ENCODE measurements at regions not wholly inside any gene's neighbourhood (a gene's known extent, or its start where the extent isn't known, plus 50 kb on each side); places are given as distances from the start of the nearest gene placed in this dataset.
"Not testable (repeated sequence)": the region's sequence is repeated elsewhere in the genome, so short reads cannot be mapped to it uniquely, and the experiment has no call there.

DNA sequence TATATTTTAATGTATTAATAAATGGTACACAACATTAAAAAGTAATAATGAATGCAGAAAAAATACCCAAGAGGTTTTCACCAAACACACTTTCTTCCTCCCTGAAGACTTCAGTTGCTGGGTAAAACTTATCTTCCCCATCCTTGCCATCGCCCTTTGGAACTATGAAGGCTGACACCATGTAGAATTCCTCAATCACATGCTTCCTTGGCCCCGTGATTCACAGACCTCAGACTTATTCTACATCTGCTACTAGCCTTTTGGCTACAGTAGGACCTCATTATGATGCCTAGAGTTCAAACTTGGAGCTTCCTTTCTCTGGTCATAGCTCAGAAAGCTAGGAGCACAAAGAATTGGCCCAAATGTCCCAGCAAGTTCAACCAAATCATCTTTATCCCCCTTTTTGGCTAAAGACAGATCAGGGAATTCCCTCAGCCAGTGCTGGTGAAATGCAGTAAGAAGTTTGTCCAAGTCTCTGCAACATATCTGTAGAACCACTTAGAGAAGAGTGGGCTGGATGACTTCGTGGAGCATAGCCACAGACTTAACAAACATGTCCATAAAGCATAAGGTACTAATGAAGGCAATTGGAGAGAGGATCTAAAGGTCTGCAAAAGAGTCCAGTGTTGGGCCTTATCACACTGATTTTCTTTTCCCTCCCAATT lies 253.5 kb downstream of the SEC61B start:
- Mint-ChIP-seq H3K36me3 (no peaks in the 10 kb centered on the region), H3K27ac (no peak overlapping the region), H3K9me3 (ENCODE audit: low read depth) (no peaks in the 10 kb centered on the region), H3K4me1 (no peaks in the 10 kb centered on the region), H3K27me3 (peaks cover 34% of the 10 kb centered on the region), H3K4me3 (no peak overlapping the region)
- ATAC-seq (no peak), DNase-seq (no peak)
- CTCF ChIA-PET, result no interaction called here

DNA sequence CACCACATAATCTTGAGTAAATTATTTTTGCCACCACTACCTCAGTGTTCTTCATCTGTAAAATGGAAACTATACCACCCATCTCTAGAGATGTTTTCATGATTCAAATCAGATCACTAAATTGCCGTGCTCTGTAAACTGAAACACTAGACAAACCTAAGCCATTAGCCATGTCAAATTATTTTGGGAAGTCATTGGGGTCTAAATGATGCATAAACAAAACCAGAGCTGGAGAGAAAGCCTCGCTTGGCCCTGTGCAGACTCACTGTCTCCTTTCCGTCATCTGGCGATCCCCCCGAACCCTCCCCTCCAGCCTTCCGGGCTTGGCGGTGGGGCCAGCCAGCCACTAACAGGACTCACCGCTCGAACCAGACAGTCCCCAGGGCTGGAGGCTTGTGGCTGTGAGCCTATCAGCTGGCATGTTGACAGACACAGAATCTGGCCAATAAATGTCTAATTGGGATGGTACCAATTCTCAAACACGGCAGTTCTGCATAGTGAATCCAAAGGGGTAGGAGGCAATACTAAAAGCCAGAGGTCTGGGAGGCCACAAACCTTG lies 256.5 kb downstream of the SEC61B start:
- CTCF ChIA-PET, result no interaction called here

GRCh38 chr9:99479929-99480328 lies 257.8 kb downstream of the SEC61B start:
- CTCF ChIA-PET, result no interaction called here
- no peak for DNase-seq

More for the DNA sequence above, 256.5 kb downstream of the SEC61B start:
- H3K27ac Mint-ChIP-seq, result no peak overlapping the region
- no peaks in the 10 kb centered on the region for H3K9me3 Mint-ChIP-seq (ENCODE audit: low read depth)
- H3K27me3 Mint-ChIP-seq, result peaks cover 34% of the 10 kb centered on the region
- H3K36me3 Mint-ChIP-seq, result no peaks in the 10 kb centered on the region
- no peak for DNase-seq
- H3K4me1 Mint-ChIP-seq, result no peaks in the 10 kb centered on the region
- H3K4me3 Mint-ChIP-seq, result no peak overlapping the region
- ATAC-seq, result no peak

GRCh38 chr9:99485459-99485858 lies 263.4 kb downstream of the SEC61B start:
- Mint-ChIP-seq H3K27me3 (peaks cover 29% of the 10 kb centered on the region), H3K4me3 (no peak overlapping the region), H3K27ac (no peak overlapping the region), H3K4me1 (no peaks in the 10 kb centered on the region), H3K36me3 (no peaks in the 10 kb centered on the region), H3K9me3 (ENCODE audit: low read depth) (no peaks in the 10 kb centered on the region)
- CTCF ChIA-PET, result no interaction called here
- no peak for ATAC-seq
- no peak for DNase-seq

More at GRCh38 chr9:99479929-99480328, 257.8 kb downstream of the SEC61B start:
- H3K4me1 Mint-ChIP-seq, result no peaks in the 10 kb centered on the region
- no peaks in the 10 kb centered on the region for H3K9me3 Mint-ChIP-seq (ENCODE audit: low read depth)
- H3K27me3 Mint-ChIP-seq, result peaks cover 37% of the 10 kb centered on the region
- no peak overlapping the region for H3K27ac Mint-ChIP-seq
- ATAC-seq, result no peak
- H3K4me3 Mint-ChIP-seq, result no peak overlapping the region
- no peaks in the 10 kb centered on the region for H3K36me3 Mint-ChIP-seq

GRCh38 chr9:99486684-99487083 lies 264.6 kb downstream of the SEC61B start:
- CTCF ChIA-PET, result interaction anchor here (1.2 kb wide), 1 partner anchor 10 kb away, joined by 3 read pairs; no protein-coding TSS in a partner anchor

DNA sequence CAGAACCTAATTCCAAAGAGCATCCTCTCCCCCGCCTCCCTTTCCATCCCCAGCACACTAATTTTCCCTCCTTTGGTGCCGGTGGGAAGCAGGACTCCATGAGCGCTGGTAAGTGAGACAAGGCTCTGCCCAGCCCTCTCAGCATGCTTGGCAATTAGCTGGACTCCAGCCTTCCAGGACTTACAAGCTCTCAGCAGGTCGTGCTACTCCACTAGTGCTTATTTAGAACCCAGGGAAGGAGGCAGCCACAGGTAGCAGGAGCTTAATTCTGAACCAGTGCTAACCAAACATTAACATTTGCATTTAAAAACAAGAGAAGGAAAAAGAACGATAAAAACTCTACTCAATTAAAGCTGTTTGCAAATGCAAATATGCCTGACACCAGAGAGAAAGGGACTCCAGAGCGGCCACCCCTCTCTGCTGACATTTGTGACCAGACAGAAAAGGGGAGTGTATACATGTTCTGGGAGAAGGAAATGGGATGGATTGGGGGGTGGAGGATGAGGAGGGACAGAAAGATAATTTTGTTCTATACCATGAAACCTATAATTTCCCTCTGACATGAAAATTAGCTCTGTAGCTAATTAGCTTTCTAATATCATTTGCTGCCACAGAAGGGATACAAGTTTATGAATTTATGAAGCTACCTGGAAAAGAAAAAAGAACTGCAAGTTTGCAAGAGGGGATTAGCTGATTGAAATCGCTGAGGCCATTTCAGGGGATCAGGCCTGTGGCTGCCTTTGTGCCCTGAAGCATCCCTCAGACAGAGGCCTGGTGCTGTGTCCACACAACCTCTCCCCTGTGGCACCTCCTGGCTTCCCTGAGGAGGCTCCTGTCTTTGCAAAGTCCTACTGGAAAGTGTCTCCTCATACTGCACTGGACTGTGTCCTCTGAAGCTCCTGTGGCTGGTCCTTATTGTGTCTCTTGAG lies 266.3 kb downstream of the SEC61B start:
- Mint-ChIP-seq H3K4me3 (no peak overlapping the region), H3K4me1 (peaks cover 9% of the 10 kb centered on the region), H3K27ac (no peak overlapping the region), H3K27me3 (peaks cover 32% of the 10 kb centered on the region), H3K9me3 (ENCODE audit: low read depth) (no peaks in the 10 kb centered on the region), H3K36me3 (no peaks in the 10 kb centered on the region)
- DNase-seq (no peak), ATAC-seq (no peak)
- CTCF ChIA-PET, result interaction anchor here (0.7 kb wide), 1 partner anchor 46 kb away, joined by 3 read pairs; no protein-coding TSS in a partner anchor

More at GRCh38 chr9:99486684-99487083, 264.6 kb downstream of the SEC61B start:
- peaks cover 4% of the 10 kb centered on the region for H3K4me1 Mint-ChIP-seq
- H3K36me3 Mint-ChIP-seq, result no peaks in the 10 kb centered on the region
- H3K4me3 Mint-ChIP-seq, result no peak overlapping the region
- peaks cover 25% of the 10 kb centered on the region for H3K27me3 Mint-ChIP-seq
- no peaks in the 10 kb centered on the region for H3K9me3 Mint-ChIP-seq (ENCODE audit: low read depth)
- ATAC-seq (no peak), DNase-seq (no peak)
- no peak overlapping the region for H3K27ac Mint-ChIP-seq

- Mint-ChIP-seq H3K27me3 (peaks cover 31% of the 10 kb centered on the region), H3K4me1 (peaks cover 9% of the 10 kb centered on the region), H3K4me3 (no peak overlapping the region), H3K27ac (no peak overlapping the region), H3K36me3 (no peaks in the 10 kb centered on the region), H3K9me3 (ENCODE audit: low read depth) (no peaks in the 10 kb centered on the region)
- ATAC-seq (no peak), DNase-seq (no peak)
- CTCF ChIA-PET, result interaction anchor here (0.7 kb wide), 1 partner anchor 46 kb away, joined by 3 read pairs; no protein-coding TSS in a partner anchor
Measured at GRCh38 chr9:99489060-99489413, 267.0 kb downstream of the SEC61B start.

DNA sequence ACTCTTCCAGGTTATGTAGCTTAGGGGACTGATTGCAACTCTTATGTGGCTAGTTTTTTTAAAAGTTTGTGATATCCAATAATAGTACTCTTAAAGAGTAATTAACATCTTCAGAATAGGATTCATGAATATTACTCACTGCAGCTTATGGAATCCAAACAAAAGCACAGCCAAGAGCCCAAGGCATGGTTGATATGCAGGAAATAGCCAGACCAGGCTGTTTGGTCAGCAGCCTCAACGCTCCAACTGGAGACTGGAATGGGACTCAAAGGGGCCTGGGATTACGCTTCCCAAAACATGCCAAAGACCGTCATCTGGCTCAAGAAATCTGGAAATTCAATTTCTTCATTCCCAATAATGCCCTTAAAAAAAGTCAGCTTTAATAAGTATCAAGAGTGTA lies 268.6 kb downstream of the SEC61B start:
- peaks cover 9% of the 10 kb centered on the region for H3K4me1 Mint-ChIP-seq
- no peak overlapping the region for H3K27ac Mint-ChIP-seq
- ATAC-seq (no peak), DNase-seq (no peak)
- no peak overlapping the region for H3K4me3 Mint-ChIP-seq
- H3K9me3 Mint-ChIP-seq (ENCODE audit: low read depth), result no peaks in the 10 kb centered on the region
- H3K27me3 Mint-ChIP-seq, result peaks cover 37% of the 10 kb centered on the region
- CTCF ChIA-PET, result no interaction called here
- no peaks in the 10 kb centered on the region for H3K36me3 Mint-ChIP-seq

- Mint-ChIP-seq H3K36me3 (no peaks in the 10 kb centered on the region), H3K9me3 (ENCODE audit: low read depth) (no peaks in the 10 kb centered on the region), H3K27me3 (peaks cover 42% of the 10 kb centered on the region), H3K27ac (no peak overlapping the region), H3K4me1 (peaks cover 9% of the 10 kb centered on the region), H3K4me3 (no peak overlapping the region)
- DNase-seq, result peak; percentile 54
- CTCF ChIA-PET, result no interaction called here
- peak; percentile 42 for ATAC-seq
Measured at GRCh38 chr9:99491408-99492158, 269.5 kb downstream of the SEC61B start.

GRCh38 chr9:99497641-99498040 lies 275.6 kb downstream of the SEC61B start:
- H3K27ac Mint-ChIP-seq, result no peak overlapping the region
- CTCF ChIA-PET, result no interaction called here

DNA sequence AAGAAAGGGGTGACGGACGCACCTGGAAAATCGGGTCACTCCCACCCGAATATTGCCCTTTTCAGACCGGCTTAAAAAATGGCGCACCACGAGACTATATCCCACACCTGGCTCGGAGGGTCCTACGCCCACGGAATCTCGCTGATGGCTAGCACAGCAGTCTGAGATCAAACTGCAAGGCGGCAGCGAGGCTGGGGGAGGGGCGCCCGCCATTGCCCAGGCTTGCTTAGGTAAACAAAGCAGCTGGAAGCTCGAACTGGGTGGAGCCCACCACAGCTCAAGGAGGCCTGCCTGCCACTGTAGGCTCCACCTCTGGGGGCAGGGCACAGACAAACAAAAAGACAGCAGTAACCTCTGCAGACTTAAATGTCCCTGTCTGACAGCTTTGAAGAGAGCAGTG lies 276.9 kb downstream of the SEC61B start:
- H3K9me3 Mint-ChIP-seq (ENCODE audit: low read depth); H3K27ac Mint-ChIP-seq; H3K4me1 Mint-ChIP-seq; DNase-seq; H3K4me3 Mint-ChIP-seq; H3K36me3 Mint-ChIP-seq; CTCF ChIA-PET; ATAC-seq: not testable (repeated sequence)
- H3K27me3 Mint-ChIP-seq, result peaks cover 16% of the 10 kb centered on the region

More at GRCh38 chr9:99497641-99498040, 275.6 kb downstream of the SEC61B start:
- Mint-ChIP-seq H3K36me3 (no peaks in the 10 kb centered on the region), H3K27me3 (peaks cover 22% of the 10 kb centered on the region), H3K4me1 (no peaks in the 10 kb centered on the region), H3K4me3 (no peak overlapping the region), H3K9me3 (ENCODE audit: low read depth) (no peaks in the 10 kb centered on the region)
- ATAC-seq (no peak), DNase-seq (no peak)

DNA sequence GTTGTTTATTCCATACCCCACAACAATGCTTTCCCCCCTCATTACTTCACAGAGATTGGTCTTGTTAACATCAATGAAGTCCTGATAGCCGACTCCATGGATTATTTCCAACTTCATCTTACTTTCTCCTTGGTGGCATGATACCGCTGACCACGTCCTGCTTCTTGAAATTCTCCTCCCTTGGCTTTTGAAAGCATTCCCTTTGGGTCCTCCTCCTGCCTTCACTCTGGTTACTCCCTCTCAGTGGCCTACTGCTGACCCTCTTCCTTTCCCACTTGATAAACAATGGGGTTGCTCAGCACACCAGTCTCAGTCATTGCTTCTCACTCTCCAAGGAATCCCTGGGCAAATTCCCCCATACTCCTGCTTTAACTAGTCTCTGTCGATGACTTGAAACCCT lies 283.9 kb downstream of the SEC61B start:
- H3K36me3 Mint-ChIP-seq, result no peaks in the 10 kb centered on the region
- no peak overlapping the region for H3K27ac Mint-ChIP-seq
- ATAC-seq, result no peak
- H3K27me3 Mint-ChIP-seq, result peaks cover 7% of the 10 kb centered on the region
- no peak overlapping the region for H3K4me3 Mint-ChIP-seq
- H3K4me1 Mint-ChIP-seq, result peaks cover 4% of the 10 kb centered on the region
- CTCF ChIA-PET, result no interaction called here
- H3K9me3 Mint-ChIP-seq (ENCODE audit: low read depth), result no peaks in the 10 kb centered on the region
- DNase-seq, result no peak

- Mint-ChIP-seq H3K27ac (no peak overlapping the region), H3K4me1 (peaks cover 4% of the 10 kb centered on the region), H3K4me3 (no peak overlapping the region), H3K36me3 (no peaks in the 10 kb centered on the region), H3K9me3 (ENCODE audit: low read depth) (no peaks in the 10 kb centered on the region), H3K27me3 (peaks cover 7% of the 10 kb centered on the region)
- ATAC-seq (no peak), DNase-seq (no peak)
- CTCF ChIA-PET, result no interaction called here
Measured at GRCh38 chr9:99506747-99507348, 284.8 kb downstream of the SEC61B start.

Measured in activated CD8-positive, alpha-beta memory T cell treated with anti-CD3 and anti-CD28 coated beads, Interleukin-2, amount 10 ng/mL, durations not matched to agents 7 days and 5 days (primary cell).